ENCODE measurements at regions not wholly inside any gene's neighbourhood (a gene's known extent, or its start where the extent isn't known, plus 50 kb on each side); places are given as distances from the start of the nearest gene placed in this dataset.

GRCh38 chr3:30475038-30475808, 131.2 kb upstream of the TGFBR2 start:
- TF ChIP-seq RAD21 (IDR thresholded peaks at IDR 0.05; ENCODE audit: low read length) = no peak
- TF ChIP-seq CTCF (conservative IDR thresholded peaks at IDR 0.05; ENCODE audit: low read depth, low read length) = no peak
- no peak for TF ChIP-seq POLR2A (IDR thresholded peaks at IDR 0.05; ENCODE audit: low read depth, low read length)
- TF ChIP-seq USF2 (IDR thresholded peaks at IDR 0.05; ENCODE audit: low read depth, low read length) = no peak
- no peak for TF ChIP-seq CEBPB (IDR thresholded peaks at IDR 0.05; ENCODE audit: low read depth, low read length)
- TF ChIP-seq SMC3 (IDR thresholded peaks at IDR 0.05; ENCODE audit: low read depth, low read length) = no peak
- no peak for TF ChIP-seq RCOR1 (IDR thresholded peaks at IDR 0.05; ENCODE audit: insufficient replicate concordance, low read length)
- TF ChIP-seq NFE2L2 (IDR thresholded peaks at IDR 0.05; ENCODE audit: low read depth, low read length) = no peak
- TF ChIP-seq FOS (IDR thresholded peaks at IDR 0.05; ENCODE audit: low read depth, low read length) = no peak
- TF ChIP-seq ELK1 (IDR thresholded peaks at IDR 0.05; ENCODE audit: borderline replicate concordance, low read depth, low read length) = no peak
- no peak for TF ChIP-seq MAZ (IDR thresholded peaks at IDR 0.05; ENCODE audit: borderline replicate concordance, low read depth, low read length)
- TF ChIP-seq BHLHE40 (IDR thresholded peaks at IDR 0.05; ENCODE audit: low read depth, low read length) = no peak
- TF ChIP-seq MAFK (IDR thresholded peaks at IDR 0.05; ENCODE audit: low read depth, low read length) = no peak

All from IMR-90 (cell line).